ENCODE measurements at regions not wholly inside any gene's neighbourhood (a gene's known extent, or its start where the extent isn't known, plus 50 kb on each side); places are given as distances from the start of the nearest gene placed in this dataset.

GRCh38 chr7:19327018-19327417, 181.8 kb upstream of the FERD3L start:
- H3K4me1 Mint-ChIP-seq: no peaks in the 10 kb centered on the region
- no peak for DNase-seq (ENCODE audit: low spot score)

More at GRCh38 chr7:19327018-19327417, 181.8 kb upstream of the FERD3L start:
- Histone ChIP-seq H3F3A (replicated peaks; ENCODE audit: low read depth) (no peaks in the 10 kb centered on the region), H3K4me1 (ENCODE audit: insufficient read depth) (no peaks in the 10 kb centered on the region), H4K20me1 (replicated peaks; ENCODE audit: insufficient read depth) (no peaks in the 10 kb centered on the region), H3K27me3 (ENCODE audit: insufficient read depth) (no peaks in the 10 kb centered on the region), H3K79me2 (replicated peaks; ENCODE audit: insufficient read depth) (no peaks in the 10 kb centered on the region), H3K36me3 (ENCODE audit: insufficient read depth) (no peaks in the 10 kb centered on the region), H3K4me2 (no peak overlapping the region), H3K4me3 (no peak overlapping the region), H3K9me2 (ENCODE audit: insufficient read depth) (no peaks in the 10 kb centered on the region), H3K27ac (ENCODE audit: low read depth) (no peak overlapping the region), H2AFZ (no peak overlapping the region)
- no peaks in the 10 kb centered on the region for H3K27me3 Mint-ChIP-seq (ENCODE audit: insufficient read depth, low read depth, poor library complexity)
- no peaks in the 10 kb centered on the region for H3K36me3 Mint-ChIP-seq (ENCODE audit: low read depth)
- TF ChIP-seq EZH2phosphoT487 (IDR thresholded peaks at IDR 0.05; ENCODE audit: unreplicated experiment): no peak
- TF ChIP-seq NANOG (IDR thresholded peaks at IDR 0.05; ENCODE audit: borderline replicate concordance): no peak
- TF ChIP-seq CTCF (conservative IDR thresholded peaks at IDR 0.05; ENCODE audit: low read depth in 2 of 2): no peak
- no peak for TF ChIP-seq ZNF331 (CRISPR knock-in tag; IDR thresholded peaks at IDR 0.05; ENCODE audit: low read depth)
- no peak for TF ChIP-seq CREB1 (CRISPR knock-in tag; IDR thresholded peaks at IDR 0.05; ENCODE audit: low read depth)
- no peak for TF ChIP-seq ZNF114 (CRISPR knock-in tag; IDR thresholded peaks at IDR 0.05)
- no peak for TF ChIP-seq EZH2 (IDR thresholded peaks at IDR 0.05; ENCODE audit: low read depth, unreplicated experiment)
- no peak for TF ChIP-seq REST (IDR thresholded peaks at IDR 0.05; ENCODE audit: unreplicated experiment)
- TF ChIP-seq POLR2AphosphoS5 (IDR thresholded peaks at IDR 0.05; ENCODE audit: low read depth): no peak
- no peak for TF ChIP-seq JUNB (IDR thresholded peaks at IDR 0.05; ENCODE audit: unreplicated experiment)
- no peak overlapping the region for H3K27ac Mint-ChIP-seq
- ATAC-seq: no peak
- no peaks in the 10 kb centered on the region for H3K9me3 Mint-ChIP-seq
- no peak overlapping the region for H3K4me3 Mint-ChIP-seq
